ENCODE measurements at regions not wholly inside any gene's neighbourhood (a gene's known extent, or its start where the extent isn't known, plus 50 kb on each side); places are given as distances from the start of the nearest gene placed in this dataset.

- TF ChIP-seq CTCF (IDR thresholded peaks at IDR 0.05; ENCODE audit: insufficient read depth, low read depth, low read length): no peak
- DNase-seq (ENCODE audit: low read depth): no peak
These were observed 109.1 kb upstream of the BCAT1 start for GRCh38 chr12:25058012-25058411.

GRCh38 chr12:25056486-25057130, 107.7 kb upstream of the BCAT1 start:
- TF ChIP-seq CTCF (IDR thresholded peaks at IDR 0.05; ENCODE audit: insufficient read depth, low read depth, low read length): no peak
- no peak overlapping the region for H3K4me3 ChIP-seq (ENCODE audit: low read depth, low read length)

More at GRCh38 chr12:25058012-25058411, 109.1 kb upstream of the BCAT1 start:
- H3K4me3 ChIP-seq (ENCODE audit: low read depth, low read length): no peak overlapping the region

GRCh38 chr12:25056011-25056410, 107.1 kb upstream of the BCAT1 start:
- H3K4me3 ChIP-seq (ENCODE audit: low read depth, low read length): no peak overlapping the region
- DNase-seq (ENCODE audit: low read depth): no peak
- TF ChIP-seq CTCF (IDR thresholded peaks at IDR 0.05; ENCODE audit: insufficient read depth, low read depth, low read length): no peak

More at GRCh38 chr12:25056486-25057130, 107.7 kb upstream of the BCAT1 start:
- DNase-seq (ENCODE audit: low read depth): no peak

GRCh38 chr12:25054783-25055144, 105.9 kb upstream of the BCAT1 start:
- no peak for DNase-seq (ENCODE audit: low read depth)
- no peak for TF ChIP-seq CTCF (IDR thresholded peaks at IDR 0.05; ENCODE audit: insufficient read depth, low read depth, low read length)
- H3K4me3 ChIP-seq (ENCODE audit: low read depth, low read length): no peak overlapping the region

- no peak for TF ChIP-seq CTCF (IDR thresholded peaks at IDR 0.05; ENCODE audit: insufficient read depth, low read depth, low read length)
- no peak overlapping the region for H3K4me3 ChIP-seq (ENCODE audit: low read depth, low read length)
- no peak for DNase-seq (ENCODE audit: low read depth)
These were observed 105.3 kb upstream of the BCAT1 start for GRCh38 chr12:25054076-25054782.

GRCh38 chr12:25052914-25053211, 104.0 kb upstream of the BCAT1 start:
- TF ChIP-seq CTCF (IDR thresholded peaks at IDR 0.05; ENCODE audit: insufficient read depth, low read depth, low read length): no peak
- no peak for DNase-seq (ENCODE audit: low read depth)
- no peak overlapping the region for H3K4me3 ChIP-seq (ENCODE audit: low read depth, low read length)
